ENCODE measurements at regions not wholly inside any gene's neighbourhood (a gene's known extent, or its start where the extent isn't known, plus 50 kb on each side); places are given as distances from the start of the nearest gene placed in this dataset.

DNA sequence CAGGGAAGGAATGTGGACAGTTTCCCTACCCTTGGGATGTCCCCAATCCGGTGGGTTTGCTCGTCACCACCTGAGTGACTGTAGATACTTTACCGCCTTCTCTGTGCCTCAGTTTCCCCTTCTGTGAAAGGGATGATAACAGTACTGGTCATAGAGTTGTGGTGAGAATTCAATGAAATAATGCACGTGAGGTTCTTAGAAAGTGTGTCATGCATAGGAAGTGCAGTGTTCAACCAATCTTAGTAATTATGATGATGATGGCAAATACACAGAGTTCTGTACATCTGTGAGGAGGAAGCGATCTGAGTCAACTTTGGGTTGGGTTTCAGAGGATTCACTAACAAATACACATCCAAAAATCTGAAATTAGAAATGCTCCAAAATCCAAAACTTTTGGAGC lies 114.6 kb upstream of the HS3ST2 start:
- TF ChIP-seq, protein P1, sequence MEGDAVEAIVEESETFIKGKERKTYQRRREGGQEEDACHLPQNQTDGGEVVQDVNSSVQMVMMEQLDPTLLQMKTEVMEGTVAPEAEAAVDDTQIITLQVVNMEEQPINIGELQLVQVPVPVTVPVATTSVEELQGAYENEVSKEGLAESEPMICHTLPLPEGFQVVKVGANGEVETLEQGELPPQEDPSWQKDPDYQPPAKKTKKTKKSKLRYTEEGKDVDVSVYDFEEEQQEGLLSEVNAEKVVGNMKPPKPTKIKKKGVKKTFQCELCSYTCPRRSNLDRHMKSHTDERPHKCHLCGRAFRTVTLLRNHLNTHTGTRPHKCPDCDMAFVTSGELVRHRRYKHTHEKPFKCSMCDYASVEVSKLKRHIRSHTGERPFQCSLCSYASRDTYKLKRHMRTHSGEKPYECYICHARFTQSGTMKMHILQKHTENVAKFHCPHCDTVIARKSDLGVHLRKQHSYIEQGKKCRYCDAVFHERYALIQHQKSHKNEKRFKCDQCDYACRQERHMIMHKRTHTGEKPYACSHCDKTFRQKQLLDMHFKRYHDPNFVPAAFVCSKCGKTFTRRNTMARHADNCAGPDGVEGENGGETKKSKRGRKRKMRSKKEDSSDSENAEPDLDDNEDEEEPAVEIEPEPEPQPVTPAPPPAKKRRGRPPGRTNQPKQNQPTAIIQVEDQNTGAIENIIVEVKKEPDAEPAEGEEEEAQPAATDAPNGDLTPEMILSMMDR (IDR thresholded peaks at IDR 0.05) = no peak
- no peak for TF ChIP-seq POLR2A (IDR thresholded peaks at IDR 0.05)
